Endothelial cell (in vitro differentiated cells): ENCODE measurements at regions not wholly inside any gene's neighbourhood (a gene's known extent, or its start where the extent isn't known, plus 50 kb on each side); places are given as distances from the start of the nearest gene placed in this dataset.

Experiments used
- DNase-seq: peaks from one replicate; pipeline ENCODE4 v3.0.0; 2021; ENCODE audit warnings: low spot score
- H3K27ac Mint-ChIP-seq: one replicate; pipeline ENCODE4 v1.8.0; 2021; ENCODE audit warnings: mixed read lengths, inconsistent platforms; ENCODE audit not compliant: unreplicated experiment
- H3K27me3 Mint-ChIP-seq: one replicate; pipeline ENCODE4 v1.8.0; 2021; ENCODE audit warnings: mild to moderate bottlenecking, moderate library complexity, mixed read lengths, inconsistent platforms; ENCODE audit not compliant: unreplicated experiment
- H3K36me3 Mint-ChIP-seq: one replicate; pipeline ENCODE4 v1.8.0; 2021; ENCODE audit warnings: mild to moderate bottlenecking, low read depth, mixed read lengths, inconsistent platforms; ENCODE audit not compliant: unreplicated experiment
- H3K4me1 Mint-ChIP-seq: one replicate; pipeline ENCODE4 v1.8.0; 2021; ENCODE audit warnings: mild to moderate bottlenecking, mixed read lengths, inconsistent platforms; ENCODE audit not compliant: unreplicated experiment
- H3K4me3 Mint-ChIP-seq: one replicate; pipeline ENCODE4 v1.8.0; 2021; ENCODE audit warnings: mild to moderate bottlenecking, mixed read lengths, inconsistent platforms; ENCODE audit not compliant: unreplicated experiment
- H3K9me3 Mint-ChIP-seq: one replicate; pipeline ENCODE4 v1.8.0; 2021; ENCODE audit warnings: mixed read lengths, inconsistent platforms; ENCODE audit not compliant: unreplicated experiment
- CTCF ChIP-seq: fragments of 200-600 bp; sonication (generic); IDR thresholded peaks from one replicate; pipeline ENCODE4 v1.5.0; 2021; ENCODE audit warnings: antibody characterized with exemption; ENCODE audit not compliant: unreplicated experiment

GRCh38 chrX:8018934-8019333 is 91.7 kb upstream of the PNPLA4 start:
- no peak overlapping the region for H3K4me3 Mint-ChIP-seq
- TF ChIP-seq CTCF, result no peak
- H3K9me3 Mint-ChIP-seq, result no peaks in the 10 kb centered on the region
- no peaks in the 10 kb centered on the region for H3K36me3 Mint-ChIP-seq
- H3K27ac Mint-ChIP-seq, result no peak overlapping the region
- H3K27me3 Mint-ChIP-seq, result no peaks in the 10 kb centered on the region
- DNase-seq, result no peak
- H3K4me1 Mint-ChIP-seq, result no peaks in the 10 kb centered on the region

GRCh38 chrX:8010105-8010504 is 82.9 kb upstream of the PNPLA4 start:
- Mint-ChIP-seq H3K9me3 (no peaks in the 10 kb centered on the region), H3K27ac (no peak overlapping the region), H3K27me3 (no peaks in the 10 kb centered on the region), H3K4me3 (no peak overlapping the region), H3K36me3 (no peaks in the 10 kb centered on the region), H3K4me1 (no peaks in the 10 kb centered on the region)
- no peak for DNase-seq
- TF ChIP-seq CTCF, result peak; percentile 51

- no peaks in the 10 kb centered on the region for H3K4me1 Mint-ChIP-seq
- DNase-seq, result no peak
- no peak overlapping the region for H3K27ac Mint-ChIP-seq
- TF ChIP-seq CTCF, result no peak
- no peaks in the 10 kb centered on the region for H3K27me3 Mint-ChIP-seq
- no peaks in the 10 kb centered on the region for H3K9me3 Mint-ChIP-seq
- no peaks in the 10 kb centered on the region for H3K36me3 Mint-ChIP-seq
- H3K4me3 Mint-ChIP-seq, result no peak overlapping the region
These were observed 78.6 kb upstream of the PNPLA4 start for GRCh38 chrX:8005678-8006347.

- no peaks in the 10 kb centered on the region for H3K4me1 Mint-ChIP-seq
- no peaks in the 10 kb centered on the region for H3K9me3 Mint-ChIP-seq
- no peak overlapping the region for H3K27ac Mint-ChIP-seq
- H3K36me3 Mint-ChIP-seq, result no peaks in the 10 kb centered on the region
- DNase-seq, result no peak
- TF ChIP-seq CTCF, result no peak
- no peak overlapping the region for H3K4me3 Mint-ChIP-seq
- no peaks in the 10 kb centered on the region for H3K27me3 Mint-ChIP-seq
These were observed 76.1 kb upstream of the PNPLA4 start for GRCh38 chrX:8003147-8003883.

- H3K27me3 Mint-ChIP-seq, result peaks cover 1% of the 10 kb centered on the region
- no peaks in the 10 kb centered on the region for H3K4me1 Mint-ChIP-seq
- no peaks in the 10 kb centered on the region for H3K9me3 Mint-ChIP-seq
- no peak overlapping the region for H3K4me3 Mint-ChIP-seq
- DNase-seq, result no peak
- H3K27ac Mint-ChIP-seq, result no peak overlapping the region
- no peaks in the 10 kb centered on the region for H3K36me3 Mint-ChIP-seq
- TF ChIP-seq CTCF, result no peak
These were observed 69.6 kb upstream of the PNPLA4 start for GRCh38 chrX:7996851-7997250.
